Neural cell (in vitro differentiated cells): ENCODE measurements at regions not wholly inside any gene's neighbourhood (a gene's known extent, or its start where the extent isn't known, plus 50 kb on each side); places are given as distances from the start of the nearest gene placed in this dataset.

Source experiments
- H2AFZ ChIP-seq: fragments of 200-600, 300-800 bp; sonication (generic), shearing (Covaris generic); 2 replicates; pipeline ENCODE4 v1.6.0; 2014; ENCODE audit warnings: low read depth, mild to moderate bottlenecking, antibody characterized with exemption, low read length, moderate library complexity
- H3F3A ChIP-seq: fragments of 200-600 bp; shearing (Covaris generic); 2 replicates; pipeline ENCODE4 v1.6.1; 2016; ENCODE audit warnings: mild to moderate bottlenecking, moderate library complexity, mixed read lengths, antibody characterized with exemption, low read length; ENCODE audit not compliant: insufficient read depth, poor library complexity, severe bottlenecking
- H3K27ac ChIP-seq: fragments of 200-600, 300-800 bp; sonication (generic), shearing (Covaris generic); 2 replicates; pipeline ENCODE4 v1.5.1; 2014; ENCODE audit warnings: mild to moderate bottlenecking, low read length, moderate library complexity
- H3K27me3 ChIP-seq: fragments of 300-800, 200-600 bp; sonication (generic), shearing (Covaris generic); 2 replicates; pipeline ENCODE4 v1.6.0; 2014; ENCODE audit warnings: mild to moderate bottlenecking, low read depth, low read length, moderate library complexity; ENCODE audit not compliant: insufficient read depth
- H3K36me3 ChIP-seq: fragments of 300-800, 200-600 bp; sonication (generic), shearing (Covaris generic); 2 replicates; pipeline ENCODE4 v1.5.1; 2014; ENCODE audit warnings: mild to moderate bottlenecking, antibody characterized with exemption, low read length, moderate library complexity; ENCODE audit not compliant: insufficient read depth
- H3K4me2 ChIP-seq: fragments of 300-800, 200-600 bp; sonication (generic), shearing (Covaris generic); 2 replicates; pipeline ENCODE4 v1.6.0; 2014; ENCODE audit warnings: mild to moderate bottlenecking, low read length
- H3K4me3 ChIP-seq: fragments of 300-800, 200-600 bp; sonication (generic), shearing (Covaris generic); 2 replicates; pipeline ENCODE4 v1.5.1; 2014; ENCODE audit warnings: mild to moderate bottlenecking, low read length, moderate library complexity
- H3K79me2 ChIP-seq: fragments of 200-600 bp; shearing (Covaris generic); replicated peaks from 2 replicates; pipeline ENCODE4 v1.6.0; 2014; ENCODE audit warnings: mild to moderate bottlenecking, low read length, moderate library complexity; ENCODE audit not compliant: insufficient read depth
- H3K9ac ChIP-seq: fragments of 300-800, 200-600 bp; sonication (generic), shearing (Covaris generic); 2 replicates; pipeline ENCODE4 v1.6.1; 2016; ENCODE audit warnings: mild to moderate bottlenecking, low read length, mixed read lengths
- H3K9me2 ChIP-seq: fragments of 200-600 bp; shearing (Covaris generic); 2 replicates; pipeline ENCODE4 v1.6.1; 2016; ENCODE audit warnings: mild to moderate bottlenecking, low read length, mixed read lengths; ENCODE audit not compliant: insufficient read depth
- H3K9me3 ChIP-seq: fragments of 200-600, 300-800 bp; sonication (generic), shearing (Covaris generic); 2 replicates; pipeline ENCODE4 v1.6.1; 2016; ENCODE audit warnings: mild to moderate bottlenecking, mixed run types, low read length, moderate library complexity, mixed read lengths
- H4K20me1 ChIP-seq: fragments of 200-600 bp; shearing (Covaris generic); 2 replicates; pipeline ENCODE4 v1.6.1; 2016; ENCODE audit warnings: mild to moderate bottlenecking, mixed run types; ENCODE audit not compliant: insufficient read depth
- EP300 ChIP-seq: fragments of 450-650 bp; conservative IDR thresholded peaks from 2 replicates; pipeline ENCODE4 v1.6.1; 2014; ENCODE audit warnings: antibody characterized with exemption, mild to moderate bottlenecking, moderate library complexity; ENCODE audit not compliant: poor library complexity, severe bottlenecking
- EZH2 ChIP-seq: fragments of 200-600, 300-800 bp; shearing (Covaris generic), sonication (generic); IDR thresholded peaks from 2 replicates; pipeline ENCODE4 v1.6.1; 2014; ENCODE audit warnings: antibody characterized with exemption, low read length, borderline replicate concordance, mild to moderate bottlenecking; ENCODE audit not compliant: insufficient read depth, poor library complexity, severe bottlenecking
- MXI1 ChIP-seq: fragments of 450-650 bp; conservative IDR thresholded peaks from 2 replicates; pipeline ENCODE4 v1.6.1; 2014; ENCODE audit warnings: antibody characterized with exemption, mild to moderate bottlenecking; ENCODE audit not compliant: poor library complexity, severe bottlenecking
- POLR2AphosphoS5 ChIP-seq: IDR thresholded peaks from 2 replicates; pipeline ENCODE4 v1.6.1; 2012
- RAD21 ChIP-seq: fragments of 450-650 bp; conservative IDR thresholded peaks from 2 replicates; pipeline ENCODE4 v1.6.1; 2014; ENCODE audit warnings: antibody characterized with exemption, mild to moderate bottlenecking, moderate library complexity
- SMC3 ChIP-seq: fragments of 450-650 bp; conservative IDR thresholded peaks from 2 replicates; pipeline ENCODE4 v1.6.1; 2014; ENCODE audit warnings: antibody characterized with exemption, mild to moderate bottlenecking, moderate library complexity; ENCODE audit not compliant: poor library complexity
- TAF1 ChIP-seq: IDR thresholded peaks from 2 replicates; pipeline ENCODE4 v1.6.1; 2012; ENCODE audit warnings: low read depth
- TF ChIP-seq, protein P1 (sequence below): fragments of 450-650 bp; IDR thresholded peaks from 2 replicates; pipeline ENCODE4 v1.5.1; 2014; ENCODE audit warnings: antibody characterized with exemption, mild to moderate bottlenecking, moderate library complexity; ENCODE audit not compliant: poor library complexity, severe bottlenecking
- TF ChIP-seq, protein P2 (sequence below): IDR thresholded peaks from 2 replicates; pipeline ENCODE4 v1.6.1; 2012; ENCODE audit warnings: borderline replicate concordance

DNA sequence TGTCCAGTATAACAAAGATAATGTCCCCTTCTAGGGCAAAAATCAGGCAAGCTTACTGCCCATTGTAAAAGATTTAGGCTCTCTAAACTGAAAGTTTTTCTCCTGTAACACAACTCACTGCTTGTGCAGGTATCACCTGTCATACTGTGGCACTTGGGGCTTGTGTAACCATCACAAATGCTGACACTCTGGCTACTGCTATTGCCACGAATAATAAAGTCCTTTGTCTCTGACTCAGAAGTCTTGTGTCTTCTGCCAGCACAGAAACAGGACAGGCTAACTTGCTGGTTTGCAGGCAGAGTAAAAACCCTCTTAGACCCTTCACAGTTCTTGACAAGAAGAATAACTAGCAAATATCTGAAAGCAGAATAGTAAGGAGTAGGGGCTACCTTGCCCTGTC is 273.9 kb downstream of the RPS24 start:
- H3K27me3 ChIP-seq: no peaks in the 10 kb centered on the region
- no peak overlapping the region for H3K4me3 ChIP-seq
- H3K9me3 ChIP-seq: no peaks in the 10 kb centered on the region
- no peak overlapping the region for H3K27ac ChIP-seq
- H3K9ac ChIP-seq: no peak overlapping the region
- H3K9me2 ChIP-seq: no peaks in the 10 kb centered on the region
- no peaks in the 10 kb centered on the region for H3K79me2 ChIP-seq
- no peak overlapping the region for H2AFZ ChIP-seq
- H3F3A ChIP-seq: no peaks in the 10 kb centered on the region
- H4K20me1 ChIP-seq: no peaks in the 10 kb centered on the region
- H3K4me2 ChIP-seq: no peak overlapping the region
- no peak for TF ChIP-seq MXI1
- no peak for TF ChIP-seq RAD21
- TF ChIP-seq EZH2: no peak
- TF ChIP-seq POLR2AphosphoS5: no peak
- no peak for TF ChIP-seq TAF1
- no peak for TF ChIP-seq SMC3
- TF ChIP-seq EP300: no peak
- TF ChIP-seq, protein P1, sequence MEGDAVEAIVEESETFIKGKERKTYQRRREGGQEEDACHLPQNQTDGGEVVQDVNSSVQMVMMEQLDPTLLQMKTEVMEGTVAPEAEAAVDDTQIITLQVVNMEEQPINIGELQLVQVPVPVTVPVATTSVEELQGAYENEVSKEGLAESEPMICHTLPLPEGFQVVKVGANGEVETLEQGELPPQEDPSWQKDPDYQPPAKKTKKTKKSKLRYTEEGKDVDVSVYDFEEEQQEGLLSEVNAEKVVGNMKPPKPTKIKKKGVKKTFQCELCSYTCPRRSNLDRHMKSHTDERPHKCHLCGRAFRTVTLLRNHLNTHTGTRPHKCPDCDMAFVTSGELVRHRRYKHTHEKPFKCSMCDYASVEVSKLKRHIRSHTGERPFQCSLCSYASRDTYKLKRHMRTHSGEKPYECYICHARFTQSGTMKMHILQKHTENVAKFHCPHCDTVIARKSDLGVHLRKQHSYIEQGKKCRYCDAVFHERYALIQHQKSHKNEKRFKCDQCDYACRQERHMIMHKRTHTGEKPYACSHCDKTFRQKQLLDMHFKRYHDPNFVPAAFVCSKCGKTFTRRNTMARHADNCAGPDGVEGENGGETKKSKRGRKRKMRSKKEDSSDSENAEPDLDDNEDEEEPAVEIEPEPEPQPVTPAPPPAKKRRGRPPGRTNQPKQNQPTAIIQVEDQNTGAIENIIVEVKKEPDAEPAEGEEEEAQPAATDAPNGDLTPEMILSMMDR: no peak
- TF ChIP-seq, protein P2, sequence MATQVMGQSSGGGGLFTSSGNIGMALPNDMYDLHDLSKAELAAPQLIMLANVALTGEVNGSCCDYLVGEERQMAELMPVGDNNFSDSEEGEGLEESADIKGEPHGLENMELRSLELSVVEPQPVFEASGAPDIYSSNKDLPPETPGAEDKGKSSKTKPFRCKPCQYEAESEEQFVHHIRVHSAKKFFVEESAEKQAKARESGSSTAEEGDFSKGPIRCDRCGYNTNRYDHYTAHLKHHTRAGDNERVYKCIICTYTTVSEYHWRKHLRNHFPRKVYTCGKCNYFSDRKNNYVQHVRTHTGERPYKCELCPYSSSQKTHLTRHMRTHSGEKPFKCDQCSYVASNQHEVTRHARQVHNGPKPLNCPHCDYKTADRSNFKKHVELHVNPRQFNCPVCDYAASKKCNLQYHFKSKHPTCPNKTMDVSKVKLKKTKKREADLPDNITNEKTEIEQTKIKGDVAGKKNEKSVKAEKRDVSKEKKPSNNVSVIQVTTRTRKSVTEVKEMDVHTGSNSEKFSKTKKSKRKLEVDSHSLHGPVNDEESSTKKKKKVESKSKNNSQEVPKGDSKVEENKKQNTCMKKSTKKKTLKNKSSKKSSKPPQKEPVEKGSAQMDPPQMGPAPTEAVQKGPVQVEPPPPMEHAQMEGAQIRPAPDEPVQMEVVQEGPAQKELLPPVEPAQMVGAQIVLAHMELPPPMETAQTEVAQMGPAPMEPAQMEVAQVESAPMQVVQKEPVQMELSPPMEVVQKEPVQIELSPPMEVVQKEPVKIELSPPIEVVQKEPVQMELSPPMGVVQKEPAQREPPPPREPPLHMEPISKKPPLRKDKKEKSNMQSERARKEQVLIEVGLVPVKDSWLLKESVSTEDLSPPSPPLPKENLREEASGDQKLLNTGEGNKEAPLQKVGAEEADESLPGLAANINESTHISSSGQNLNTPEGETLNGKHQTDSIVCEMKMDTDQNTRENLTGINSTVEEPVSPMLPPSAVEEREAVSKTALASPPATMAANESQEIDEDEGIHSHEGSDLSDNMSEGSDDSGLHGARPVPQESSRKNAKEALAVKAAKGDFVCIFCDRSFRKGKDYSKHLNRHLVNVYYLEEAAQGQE: no peak
- no peaks in the 10 kb centered on the region for H3K36me3 ChIP-seq

DNA sequence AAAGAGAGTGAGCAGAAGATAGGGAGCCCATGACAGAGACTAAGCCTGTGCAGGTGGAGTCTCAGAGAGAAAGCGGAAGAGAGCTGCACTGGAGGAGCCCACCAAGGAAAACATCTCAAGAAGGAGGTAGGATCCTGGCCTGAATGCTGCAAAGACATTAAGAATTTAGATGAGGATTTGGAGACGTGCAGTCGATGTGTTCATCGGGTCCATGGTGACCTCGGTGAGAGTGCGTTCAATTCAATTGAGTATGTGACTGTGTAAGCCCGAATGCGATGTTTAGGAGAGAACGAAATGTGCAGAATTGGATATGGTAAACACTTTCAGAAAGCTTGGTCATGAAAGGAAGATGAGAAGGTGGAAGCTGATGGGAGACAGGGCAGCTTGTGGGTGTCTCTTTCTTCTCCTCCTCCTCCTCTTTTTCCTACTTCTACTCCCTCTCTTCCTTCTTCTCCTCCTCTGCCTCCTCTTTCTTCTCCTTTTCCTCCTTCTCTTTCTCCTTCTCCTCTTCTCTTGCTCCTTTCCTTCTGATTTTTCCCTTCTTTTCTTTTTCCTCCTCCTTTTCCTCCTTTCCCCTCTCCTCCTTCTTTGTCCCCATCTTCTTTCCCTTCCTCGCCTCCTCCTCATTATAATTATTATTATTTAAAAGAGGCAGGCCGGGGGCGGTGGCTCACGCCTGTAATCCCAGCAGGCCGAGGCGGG is 276.0 kb downstream of the RPS24 start:
- Histone ChIP-seq H3K36me3 (no peaks in the 10 kb centered on the region), H3F3A (no peaks in the 10 kb centered on the region), H3K27me3 (no peaks in the 10 kb centered on the region), H3K4me3 (no peak overlapping the region), H3K4me2 (no peak overlapping the region), H3K9me2 (no peaks in the 10 kb centered on the region), H3K9ac (no peak overlapping the region), H2AFZ (no peak overlapping the region), H3K79me2 (no peaks in the 10 kb centered on the region), H3K9me3 (no peaks in the 10 kb centered on the region), H3K27ac (no peak overlapping the region), H4K20me1 (no peaks in the 10 kb centered on the region)
- TF ChIP-seq RAD21: no peak
- no peak for TF ChIP-seq EZH2
- TF ChIP-seq SMC3: no peak
- no peak for TF ChIP-seq EP300
- TF ChIP-seq MXI1: no peak
- TF ChIP-seq, protein P2: no peak
- no peak for TF ChIP-seq TAF1
- TF ChIP-seq, protein P1: no peak
- TF ChIP-seq POLR2AphosphoS5: no peak
